K562 (cell line): ENCODE measurements at regions not wholly inside any gene's neighbourhood (a gene's known extent, or its start where the extent isn't known, plus 50 kb on each side); places are given as distances from the start of the nearest gene placed in this dataset.

Experiments used
- ATAC-seq: fragments of 200-7000 bp; cut with Tn5 transposase; 3 replicates; pipeline ENCODE4 v1.9.1; 2020; ENCODE audit warnings: moderate library complexity
- BruUV-seq: library from RNA; stranded (reverse); fragments of 400-500 nt; replicated peaks from 2 replicates; lab custom pipeline; 2021; lab: Mats Ljungman, UMichigan
- CTCF ChIA-PET: fragments of 300-600 bp; formaldehyde crosslinking; extraction: SDS; loops from one replicate; lab custom pipeline; 2021; ENCODE audit warnings: low intra/inter-chr PET ratio; lab: Yijun Ruan, JAX
- POLR2A ChIA-PET: fragments of 300-600, 350-650 bp; sonication (Branson Sonifier 250); formaldehyde crosslinking; extraction: SDS; loops from one replicate; lab custom pipeline; 2021; ENCODE audit warnings: antibody characterized with exemption, inconsistent platforms; lab: Yijun Ruan, JAX
- DNase-seq, 4 experiments: peaks; one replicate each; pipeline versions ENCODE4 v3.0.0 to v3.0.0-alpha.2; 2011 to 2018; ENCODE audit warnings: low spot score in 3 of 4, mixed read lengths in 3 of 4; ENCODE audit errors: extremely low read depth in 1 of 4
- FAIRE-seq: peaks from 2 replicates; lab custom pipeline; 2011; peaks lifted over from hg19 to GRCh38; lab: Jason Lieb, UNC
- H2AFZ ChIP-seq: 2 replicates; pipeline ENCODE4 v1.6.0; 2011; ENCODE audit warnings: low read depth, low read length, control low read depth, inconsistent platforms
- H3K27ac ChIP-seq: fragments of 200-600 bp; 3 replicates; pipeline ENCODE4 v1.8.0; 2011; ENCODE audit warnings: low read depth, mild to moderate bottlenecking, control low read depth, inconsistent platforms, low read length, moderate library complexity, mixed read lengths; ENCODE audit errors: extremely low read depth
- H3K27me3 ChIP-seq, 2 experiments: fragments of 300-600 bp in 1 of 2; 2 replicates in 1 of 2; 3 replicates in 1 of 2; pipeline versions ENCODE4 v1.6.0 to v1.8.0; 2011; ENCODE audit warnings: inconsistent platforms in 2 of 2, low read length in 2 of 2, mild to moderate bottlenecking in 1 of 2, mixed read lengths in 1 of 2, moderate library complexity in 1 of 2; ENCODE audit not compliant: control insufficient read depth in 2 of 2, insufficient read depth in 2 of 2
- H3K36me3 ChIP-seq: fragments of 300-600 bp; 3 replicates; pipeline ENCODE4 v1.8.0; 2011; ENCODE audit warnings: mild to moderate bottlenecking, low read length, inconsistent platforms; ENCODE audit not compliant: control insufficient read depth, insufficient read depth
- H3K4me1 ChIP-seq, 2 experiments: fragments of 200-600 bp in 1 of 2; replicated peaks in 1 of 2; 2 replicates in 1 of 2; 3 replicates in 1 of 2; pipeline versions ENCODE4 v1.5.1 to v1.8.0; 2011; ENCODE audit warnings: inconsistent platforms in 2 of 2, low read length in 2 of 2, mild to moderate bottlenecking in 1 of 2, mixed read lengths in 1 of 2, moderate library complexity in 1 of 2; ENCODE audit not compliant: control insufficient read depth in 2 of 2, insufficient read depth in 2 of 2
- H3K4me2 ChIP-seq: 2 replicates; pipeline ENCODE4 v1.6.1; 2011; ENCODE audit warnings: low read length, control low read depth, inconsistent platforms, mixed read lengths; ENCODE audit not compliant: insufficient read depth
- H3K4me3 ChIP-seq: fragments of 200-600 bp; sonication (generic), shearing (Covaris generic); 2 replicates; pipeline ENCODE4 v1.5.1; 2016; ENCODE audit warnings: control low read depth, inconsistent platforms
- H3K79me2 ChIP-seq: fragments of 200-600 bp; 3 replicates; pipeline ENCODE4 v1.8.0; 2011; ENCODE audit warnings: low read length, inconsistent platforms; ENCODE audit not compliant: control insufficient read depth, insufficient read depth
- H3K9ac ChIP-seq, 2 experiments: 2 replicates each; pipeline versions ENCODE4 v1.6.0 to v1.6.1; 2011; ENCODE audit warnings: low read depth in 2 of 2, low read length in 2 of 2, control low read depth in 1 of 2, inconsistent platforms in 1 of 2, mild to moderate bottlenecking in 1 of 2, mixed read lengths in 1 of 2; ENCODE audit not compliant: insufficient read depth in 1 of 2
- H3K9me1 ChIP-seq: one replicate; pipeline ENCODE4 v1.6.0; 2011; ENCODE audit warnings: inconsistent platforms, mild to moderate bottlenecking, low read length, moderate library complexity; ENCODE audit not compliant: control insufficient read depth, insufficient read depth
- H3K9me3 ChIP-seq: replicated peaks from 2 replicates; pipeline ENCODE4 v1.5.1; 2011; ENCODE audit warnings: low read depth, low read length, inconsistent platforms; ENCODE audit not compliant: control insufficient read depth, insufficient read depth
- H4K20me1 ChIP-seq: replicated peaks from 2 replicates; pipeline ENCODE4 v1.6.1; 2011; ENCODE audit warnings: low read length, inconsistent platforms, mixed read lengths; ENCODE audit not compliant: control insufficient read depth, insufficient read depth
- CTBP1 ChIP-seq: fragments of 450-650 bp; IDR thresholded peaks from 2 replicates; pipeline ENCODE4 v1.6.1; 2016; ENCODE audit warnings: borderline replicate concordance
- EZH2 ChIP-seq: IDR thresholded peaks from 2 replicates; pipeline ENCODE4 v1.6.1; 2012; ENCODE audit warnings: low read depth, mild to moderate bottlenecking, inconsistent platforms, low read length, borderline replicate concordance
- FOXP1 ChIP-seq: sonication (generic); formaldehyde crosslinking; IDR thresholded peaks from 2 replicates; pipeline ENCODE4 v1.8.0; 2022; ENCODE audit warnings: mild to moderate bottlenecking, missing genetic modification reagents
- HCFC1 ChIP-seq: IDR thresholded peaks from 2 replicates; pipeline ENCODE4 v1.6.1; 2012; ENCODE audit warnings: low read depth, low read length, improper control_type of control experiment
- KDM4B ChIP-seq, 2 experiments: fragments of 450-650 bp in 1 of 2; sonication (generic) in 1 of 2; IDR thresholded peaks; 2 replicates each; pipeline ENCODE4 v1.6.1; 2016 to 2017; ENCODE audit warnings: borderline replicate concordance in 2 of 2, antibody characterized with exemption in 1 of 2, low read depth in 1 of 2, mild to moderate bottlenecking in 1 of 2
- KDM5B ChIP-seq: fragments of 200-600 bp; sonication (generic); IDR thresholded peaks from 2 replicates; pipeline ENCODE4 v1.6.1; 2012; ENCODE audit warnings: low read depth, mild to moderate bottlenecking, moderate library complexity, low read length, control low read depth, inconsistent platforms; ENCODE audit not compliant: insufficient replicate concordance
- MCM3 ChIP-seq: fragments of 450-650 bp; IDR thresholded peaks from 2 replicates; pipeline ENCODE4 v1.6.1; 2016
- RBM22 ChIP-seq: fragments of 200-400 bp; formaldehyde crosslinking; IDR thresholded peaks from 2 replicates; pipeline ENCODE4 v1.6.1; 2018; ENCODE audit warnings: low read length, low read depth; ENCODE audit not compliant: poor library complexity, severe bottlenecking
- RFX7 ChIP-seq: fragments of 250-450 bp; sonication (Bioruptor Pico); IDR thresholded peaks from 2 replicates; pipeline ENCODE4 v1.5.1; 2021; ENCODE audit warnings: mild to moderate bottlenecking
- SRSF1 ChIP-seq: fragments of 200-400 bp; formaldehyde crosslinking; IDR thresholded peaks from 2 replicates; pipeline ENCODE4 v1.6.1; 2017; ENCODE audit warnings: mild to moderate bottlenecking, low read depth, low read length, moderate library complexity
- TEAD2 ChIP-seq: fragments of 450-650 bp; IDR thresholded peaks from 2 replicates; pipeline ENCODE4 v1.6.1; 2016; ENCODE audit warnings: missing genetic modification characterization, control low read depth, missing compliant biosample characterization
- ZFX ChIP-seq: sonication (generic); formaldehyde crosslinking; IDR thresholded peaks from 2 replicates; pipeline ENCODE4 v1.8.0; 2022; ENCODE audit warnings: mild to moderate bottlenecking, missing genetic modification reagents, moderate library complexity
- ZNF589 ChIP-seq: fragments of 200-800 bp; sonication (Bioruptor generic); IDR thresholded peaks from 2 replicates; pipeline ENCODE4 v1.6.1; 2016; ENCODE audit warnings: low read depth, missing genetic modification characterization, missing compliant biosample characterization
- ZNF644 ChIP-seq: fragments of 200-800 bp; sonication (Bioruptor generic); IDR thresholded peaks from 2 replicates; pipeline ENCODE4 v1.6.1; 2016; ENCODE audit warnings: low read depth, missing genetic modification characterization, missing compliant biosample characterization
- WGBS: fragments of 100-300 bp; shearing (Covaris generic); methylation state at CpG from one replicate; pipeline ENCODE4 v1.1.6; 2016; ENCODE audit warnings: low coverage, mixed read lengths; ENCODE audit not compliant: insufficient coverage; ENCODE audit errors: missing lambda C conversion rate; 5-methylcytosine and 5-hydroxymethylcytosine counted together
- in situ Hi-C: fragments of 300-500 bp; cut with MboI; formaldehyde crosslinking; loops from 4 replicates; pipeline ENCODE4 v1.15.0; 2018; ENCODE audit warnings: inconsistent platforms, mixed read lengths
- intact Hi-C: fragments of 100-400 bp; cut with micrococcal nuclease; formaldehyde crosslinking; loops from 2 replicates; pipeline ENCODE4 v1.14.2; 2022
- TF ChIP-seq, protein P1 (sequence below): IDR thresholded peaks from 2 replicates; pipeline ENCODE4 v1.6.1; 2014; ENCODE audit warnings: antibody characterized with exemption
- TF ChIP-seq, protein P2 (sequence below): fragments of 450-650 bp; IDR thresholded peaks from 2 replicates; pipeline ENCODE4 v1.6.1; 2016; ENCODE audit warnings: mild to moderate bottlenecking
- TF ChIP-seq, protein P3 (sequence below): fragments of 250-450 bp; sonication (Bioruptor Pico); IDR thresholded peaks from 2 replicates; pipeline ENCODE4 v1.4.0; 2020; ENCODE audit warnings: mild to moderate bottlenecking, moderate library complexity

DNA sequence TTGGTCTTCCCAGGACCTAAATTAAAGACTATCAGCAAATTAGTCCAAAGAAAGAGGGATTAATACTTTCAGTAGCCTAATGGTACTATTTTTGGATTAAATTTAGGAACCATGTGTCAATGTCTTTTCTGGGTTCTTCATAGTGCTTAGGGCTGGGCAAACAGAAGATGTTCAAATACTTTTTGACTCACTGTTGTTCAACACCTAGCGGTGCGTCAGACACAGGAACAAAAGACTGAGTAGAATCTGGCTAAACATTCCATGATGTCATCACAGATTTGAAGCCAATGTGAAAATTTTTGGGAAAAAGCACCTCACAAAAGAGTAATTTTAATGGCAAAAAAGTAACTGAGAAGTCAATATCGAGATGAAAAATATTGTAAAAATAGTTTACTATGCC lies 544.4 kb downstream of the EFNA5 start:
- Histone ChIP-seq H3K4me2 (no peak overlapping the region), H3K4me1 (no peaks in the 10 kb centered on the region), H3K79me2 (no peaks in the 10 kb centered on the region), H3K9me3 (no peaks in the 10 kb centered on the region), H3K9me1 (no peaks in the 10 kb centered on the region), H3K27me3 (no peaks in the 10 kb centered on the region), H2AFZ (no peak overlapping the region), H3K27ac (no peak overlapping the region), H3K36me3 (no peaks in the 10 kb centered on the region), H4K20me1 (no peaks in the 10 kb centered on the region), H3K9ac (no peak overlapping the region), H3K4me3 (no peak overlapping the region)
- 0% methylated on average over 3 of the region's 3 CpGs for WGBS
- ATAC-seq (no peak), FAIRE-seq (no peak), DNase-seq (no peak)
- ChIA-PET POLR2A (no interaction called here), CTCF (no interaction called here)
- TF ChIP-seq KDM5B (no peak), TEAD2 (tag) (no peak), KDM4B (IDR thresholded peaks at IDR 0.05; ENCODE audit: borderline replicate concordance in 2 of 2, low read depth in 1 of 2) (no peak), RFX7 (CRISPR knock-in tag) (no peak), RBM22 (no peak), ZFX (no peak), EZH2 (no peak), HCFC1 (no peak), SRSF1 (no peak), ZNF589 (CRISPR knock-in tag) (no peak), FOXP1 (no peak), CTBP1 (no peak), ZNF644 (no peak), MCM3 (no peak)
- TF ChIP-seq, protein P1, sequence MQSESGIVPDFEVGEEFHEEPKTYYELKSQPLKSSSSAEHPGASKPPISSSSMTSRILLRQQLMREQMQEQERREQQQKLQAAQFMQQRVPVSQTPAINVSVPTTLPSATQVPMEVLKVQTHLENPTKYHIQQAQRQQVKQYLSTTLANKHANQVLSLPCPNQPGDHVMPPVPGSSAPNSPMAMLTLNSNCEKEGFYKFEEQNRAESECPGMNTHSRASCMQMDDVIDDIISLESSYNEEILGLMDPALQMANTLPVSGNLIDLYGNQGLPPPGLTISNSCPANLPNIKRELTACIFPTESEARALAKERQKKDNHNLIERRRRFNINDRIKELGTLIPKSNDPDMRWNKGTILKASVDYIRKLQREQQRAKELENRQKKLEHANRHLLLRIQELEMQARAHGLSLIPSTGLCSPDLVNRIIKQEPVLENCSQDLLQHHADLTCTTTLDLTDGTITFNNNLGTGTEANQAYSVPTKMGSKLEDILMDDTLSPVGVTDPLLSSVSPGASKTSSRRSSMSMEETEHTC = no peak
- TF ChIP-seq, protein P2, sequence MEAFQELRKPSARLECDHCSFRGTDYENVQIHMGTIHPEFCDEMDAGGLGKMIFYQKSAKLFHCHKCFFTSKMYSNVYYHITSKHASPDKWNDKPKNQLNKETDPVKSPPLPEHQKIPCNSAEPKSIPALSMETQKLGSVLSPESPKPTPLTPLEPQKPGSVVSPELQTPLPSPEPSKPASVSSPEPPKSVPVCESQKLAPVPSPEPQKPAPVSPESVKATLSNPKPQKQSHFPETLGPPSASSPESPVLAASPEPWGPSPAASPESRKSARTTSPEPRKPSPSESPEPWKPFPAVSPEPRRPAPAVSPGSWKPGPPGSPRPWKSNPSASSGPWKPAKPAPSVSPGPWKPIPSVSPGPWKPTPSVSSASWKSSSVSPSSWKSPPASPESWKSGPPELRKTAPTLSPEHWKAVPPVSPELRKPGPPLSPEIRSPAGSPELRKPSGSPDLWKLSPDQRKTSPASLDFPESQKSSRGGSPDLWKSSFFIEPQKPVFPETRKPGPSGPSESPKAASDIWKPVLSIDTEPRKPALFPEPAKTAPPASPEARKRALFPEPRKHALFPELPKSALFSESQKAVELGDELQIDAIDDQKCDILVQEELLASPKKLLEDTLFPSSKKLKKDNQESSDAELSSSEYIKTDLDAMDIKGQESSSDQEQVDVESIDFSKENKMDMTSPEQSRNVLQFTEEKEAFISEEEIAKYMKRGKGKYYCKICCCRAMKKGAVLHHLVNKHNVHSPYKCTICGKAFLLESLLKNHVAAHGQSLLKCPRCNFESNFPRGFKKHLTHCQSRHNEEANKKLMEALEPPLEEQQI = no peak
- TF ChIP-seq, protein P3, sequence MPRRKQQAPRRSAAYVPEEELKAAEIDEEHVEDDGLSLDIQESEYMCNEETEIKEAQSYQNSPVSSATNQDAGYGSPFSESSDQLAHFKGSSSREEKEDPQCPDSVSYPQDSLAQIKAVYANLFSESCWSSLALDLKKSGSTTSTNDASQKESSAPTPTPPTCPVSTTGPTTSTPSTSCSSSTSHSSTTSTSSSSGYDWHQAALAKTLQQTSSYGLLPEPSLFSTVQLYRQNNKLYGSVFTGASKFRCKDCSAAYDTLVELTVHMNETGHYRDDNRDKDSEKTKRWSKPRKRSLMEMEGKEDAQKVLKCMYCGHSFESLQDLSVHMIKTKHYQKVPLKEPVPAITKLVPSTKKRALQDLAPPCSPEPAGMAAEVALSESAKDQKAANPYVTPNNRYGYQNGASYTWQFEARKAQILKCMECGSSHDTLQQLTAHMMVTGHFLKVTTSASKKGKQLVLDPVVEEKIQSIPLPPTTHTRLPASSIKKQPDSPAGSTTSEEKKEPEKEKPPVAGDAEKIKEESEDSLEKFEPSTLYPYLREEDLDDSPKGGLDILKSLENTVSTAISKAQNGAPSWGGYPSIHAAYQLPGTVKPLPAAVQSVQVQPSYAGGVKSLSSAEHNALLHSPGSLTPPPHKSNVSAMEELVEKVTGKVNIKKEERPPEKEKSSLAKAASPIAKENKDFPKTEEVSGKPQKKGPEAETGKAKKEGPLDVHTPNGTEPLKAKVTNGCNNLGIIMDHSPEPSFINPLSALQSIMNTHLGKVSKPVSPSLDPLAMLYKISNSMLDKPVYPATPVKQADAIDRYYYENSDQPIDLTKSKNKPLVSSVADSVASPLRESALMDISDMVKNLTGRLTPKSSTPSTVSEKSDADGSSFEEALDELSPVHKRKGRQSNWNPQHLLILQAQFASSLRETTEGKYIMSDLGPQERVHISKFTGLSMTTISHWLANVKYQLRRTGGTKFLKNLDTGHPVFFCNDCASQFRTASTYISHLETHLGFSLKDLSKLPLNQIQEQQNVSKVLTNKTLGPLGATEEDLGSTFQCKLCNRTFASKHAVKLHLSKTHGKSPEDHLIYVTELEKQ (CRISPR knock-in tag) = no peak
- intact Hi-C loops = no loop called here
- in situ Hi-C loops = no loop called here
- no TSS peak for BruUV-seq
